SK-N-SH (cell line): ENCODE measurements at regions not wholly inside any gene's neighbourhood (a gene's known extent, or its start where the extent isn't known, plus 50 kb on each side); places are given as distances from the start of the nearest gene placed in this dataset.

Experiments used
- CTCF ChIA-PET: fragments of 300-600, 350-600 bp; formaldehyde crosslinking; extraction: SDS; loops from one replicate; lab custom pipeline; 2021; lab: Yijun Ruan, JAX
- POLR2A ChIA-PET: fragments of 350-600 bp; sonication (Branson Sonifier 250); formaldehyde crosslinking; extraction: SDS; loops from one replicate; lab custom pipeline; 2020; ENCODE audit warnings: antibody characterized with exemption, inconsistent platforms; lab: Yijun Ruan, JAX
- DNase-seq: peaks from one replicate; pipeline ENCODE4 v3.0.0; 2012
- H2AFZ ChIP-seq: fragments of 200-600 bp; sonication (generic); 2 replicates; pipeline ENCODE4 v1.8.1; 2016; ENCODE audit warnings: antibody characterized with exemption, mild to moderate bottlenecking, low read depth
- H3F3A ChIP-seq: fragments of 200-600 bp; sonication (generic); replicated peaks from 2 replicates; pipeline ENCODE3; 2016; ENCODE audit warnings: antibody characterized with exemption, mild to moderate bottlenecking; ENCODE audit not compliant: insufficient read depth
- H3K27ac ChIP-seq, 2 experiments: fragments of 200-500 bp in 1 of 2; fragments of 200-600 bp in 1 of 2; sonication (Bioruptor generic) in 1 of 2; sonication (generic), shearing (Covaris generic) in 1 of 2; 2 replicates each; pipeline versions ENCODE4 v1.5.1 to v1.6.1; 2014 to 2016; ENCODE audit warnings: low read depth in 2 of 2, inconsistent platforms in 1 of 2, low read length in 1 of 2, mild to moderate bottlenecking in 1 of 2, mixed read lengths in 1 of 2
- H3K27me3 ChIP-seq: fragments of 200-600 bp; sonication (generic), shearing (Covaris generic); 2 replicates; pipeline ENCODE4 v1.6.1; 2016; ENCODE audit warnings: mixed run types; ENCODE audit not compliant: insufficient read depth
- H3K36me3 ChIP-seq, 2 experiments: fragments of 200-500 bp in 1 of 2; fragments of 200-600 bp in 1 of 2; sonication (Bioruptor generic) in 1 of 2; sonication (generic) in 1 of 2; replicated peaks in 1 of 2; 2 replicates each; pipeline versions ENCODE3 to v1.5.1; 2014 to 2016; ENCODE audit warnings: low read length in 1 of 2, mild to moderate bottlenecking in 1 of 2; ENCODE audit not compliant: insufficient read depth in 2 of 2, control insufficient read depth in 1 of 2
- H3K4me1 ChIP-seq, 2 experiments: fragments of 200-500 bp in 1 of 2; fragments of 200-600 bp in 1 of 2; sonication (Bioruptor generic) in 1 of 2; sonication (generic), shearing (Covaris generic) in 1 of 2; 2 replicates each; pipeline versions ENCODE4 v1.5.1 to v1.6.1; 2014 to 2016; ENCODE audit warnings: low read depth in 1 of 2, low read length in 1 of 2, mixed run types in 1 of 2; ENCODE audit not compliant: insufficient read depth in 2 of 2, control insufficient read depth in 1 of 2
- H3K4me2 ChIP-seq: fragments of 200-600 bp; sonication (generic), shearing (Covaris generic); 2 replicates; pipeline ENCODE4 v1.6.1; 2017; ENCODE audit warnings: mixed run types
- H3K4me3 ChIP-seq, 2 experiments: fragments of 200-500 bp in 1 of 2; fragments of 200-600 bp in 1 of 2; sonication (Bioruptor generic) in 1 of 2; sonication (generic), shearing (Covaris generic) in 1 of 2; 2 replicates each; pipeline versions ENCODE4 v1.5.1 to v1.8.1; 2014 to 2016; ENCODE audit warnings: low read depth in 2 of 2, inconsistent platforms in 1 of 2, low read length in 1 of 2, mild to moderate bottlenecking in 1 of 2, mixed read lengths in 1 of 2, moderate library complexity in 1 of 2
- H3K79me2 ChIP-seq: fragments of 200-600 bp; sonication (generic); 2 replicates; pipeline ENCODE4 v1.8.1; 2017; ENCODE audit warnings: mild to moderate bottlenecking; ENCODE audit not compliant: insufficient read depth
- H3K9ac ChIP-seq: fragments of 200-600 bp; sonication (generic); 2 replicates; pipeline ENCODE4 v1.6.1; 2017; ENCODE audit warnings: mixed run types
- H3K9me2 ChIP-seq: fragments of 200-600 bp; sonication (generic); 2 replicates; pipeline ENCODE4 v1.6.1; 2017; ENCODE audit warnings: mixed run types
- H3K9me3 ChIP-seq: fragments of 200-600 bp; sonication (generic); 2 replicates; pipeline ENCODE4 v1.6.1; 2017; ENCODE audit warnings: mixed run types, mild to moderate bottlenecking, moderate library complexity
- H4K20me1 ChIP-seq: fragments of 200-600 bp; sonication (generic); 2 replicates; pipeline ENCODE4 v1.6.1; 2017; ENCODE audit warnings: mild to moderate bottlenecking, mixed run types; ENCODE audit not compliant: insufficient read depth
- CHD2 ChIP-seq: fragments of 150-350 bp; IDR thresholded peaks from 2 replicates; pipeline ENCODE4 v1.6.1; 2018; ENCODE audit warnings: low read length; ENCODE audit not compliant: partially characterized antibody
- CTCF ChIP-seq: fragments of 200-600 bp; sonication (generic); IDR thresholded peaks from 2 replicates; pipeline ENCODE4 v1.6.1; 2017; ENCODE audit warnings: antibody characterized with exemption, mild to moderate bottlenecking, moderate library complexity
- EZH2phosphoT487 ChIP-seq: fragments of 200-600 bp; sonication (generic); IDR thresholded peaks from 2 replicates; pipeline ENCODE4 v1.6.1; 2017; ENCODE audit warnings: low read depth, mixed run types, mild to moderate bottlenecking, antibody characterized with exemption, moderate library complexity, borderline replicate concordance
- FOSL2 ChIP-seq: IDR thresholded peaks from 2 replicates; pipeline ENCODE4 v1.4.0; 2012; ENCODE audit warnings: low read depth, mild to moderate bottlenecking, moderate library complexity, borderline replicate concordance
- FOXJ3 ChIP-seq: sonication (generic); formaldehyde crosslinking; IDR thresholded peaks from 2 replicates; pipeline ENCODE4 v1.5.1; 2020; ENCODE audit warnings: mild to moderate bottlenecking, missing genetic modification reagents
- GABPA ChIP-seq: IDR thresholded peaks from 2 replicates; pipeline ENCODE4 v1.4.0; 2012; ENCODE audit warnings: low read depth, mild to moderate bottlenecking
- GATA2 ChIP-seq: sonication (generic); formaldehyde crosslinking; IDR thresholded peaks from 2 replicates; pipeline ENCODE4 v1.5.0; 2020; ENCODE audit warnings: mild to moderate bottlenecking, missing genetic modification reagents
- MAX ChIP-seq: IDR thresholded peaks from 2 replicates; pipeline ENCODE4 v1.4.0; 2012; ENCODE audit warnings: low read depth
- MXI1 ChIP-seq: IDR thresholded peaks from 2 replicates; pipeline ENCODE4 v1.6.1; 2012; ENCODE audit warnings: mild to moderate bottlenecking, low read depth, low read length, improper control_type of control experiment
- NFIC ChIP-seq: IDR thresholded peaks from 2 replicates; pipeline ENCODE4 v1.4.0; 2012; ENCODE audit warnings: borderline replicate concordance
- POLR2AphosphoS5 ChIP-seq: IDR thresholded peaks from 2 replicates; pipeline ENCODE4 v1.6.1; 2012; ENCODE audit warnings: low read depth, low read length
- REST ChIP-seq: IDR thresholded peaks from 2 replicates; pipeline ENCODE4 v1.6.1; 2012; ENCODE audit warnings: mild to moderate bottlenecking, low read depth, low read length, moderate library complexity
- SMC3 ChIP-seq: IDR thresholded peaks from 2 replicates; pipeline ENCODE4 v1.6.1; 2012; ENCODE audit warnings: low read depth, low read length, improper control_type of control experiment
- TAF1 ChIP-seq: IDR thresholded peaks from 2 replicates; pipeline ENCODE4 v1.6.1; 2012; ENCODE audit warnings: low read depth, mild to moderate bottlenecking, low read length, moderate library complexity, borderline replicate concordance
- TCF12 ChIP-seq: IDR thresholded peaks from 2 replicates; pipeline ENCODE4 v1.4.0; 2012
- TEAD4 ChIP-seq: IDR thresholded peaks from 2 replicates; pipeline ENCODE4 v1.4.0; 2012; ENCODE audit warnings: mild to moderate bottlenecking, borderline replicate concordance; ENCODE audit not compliant: insufficient read depth
- USF2 ChIP-seq: fragments of 150-350 bp; IDR thresholded peaks from 2 replicates; pipeline ENCODE4 v1.6.1; 2017; ENCODE audit warnings: antibody characterized with exemption, low read length, low read depth, borderline replicate concordance
- WGBS: methylation state at CpG from one replicate; pipeline ENCODE4 v1.1.6; 2017; ENCODE audit warnings: low lambda C conversion rate; 5-methylcytosine and 5-hydroxymethylcytosine counted together

GRCh38 chr3:154549391-154549790, 119.4 kb upstream of the GPR149 start:
- Histone ChIP-seq H3K36me3 (no peaks in the 10 kb centered on the region), H3K27ac (no peak overlapping the region), H2AFZ (no peak overlapping the region), H3K4me2 (no peak overlapping the region), H3K4me1 (no peaks in the 10 kb centered on the region), H3F3A (no peaks in the 10 kb centered on the region), H3K9me2 (no peaks in the 10 kb centered on the region), H3K4me3 (no peak overlapping the region), H3K9ac (no peak overlapping the region), H4K20me1 (no peaks in the 10 kb centered on the region), H3K79me2 (no peaks in the 10 kb centered on the region), H3K9me3 (no peaks in the 10 kb centered on the region), H3K27me3 (no peaks in the 10 kb centered on the region)
- ChIA-PET POLR2A (no interaction called here), CTCF (no interaction called here)
- TF ChIP-seq GABPA: no peak
- TF ChIP-seq FOSL2: no peak
- no peak for TF ChIP-seq SMC3
- no peak for TF ChIP-seq MAX
- TF ChIP-seq TCF12: no peak
- TF ChIP-seq EZH2phosphoT487: no peak
- no peak for TF ChIP-seq FOXJ3 (CRISPR knock-in tag)
- no peak for TF ChIP-seq REST
- WGBS: 6% methylated on average over 3 of the region's 3 CpGs
- no peak for DNase-seq

- H3K27me3 ChIP-seq: no peaks in the 10 kb centered on the region
- CTCF ChIA-PET: no interaction called here
- no peak overlapping the region for H3K9ac ChIP-seq
- 48% methylated on average over 1 of the region's 1 CpG for WGBS
- H3K36me3 ChIP-seq: no peaks in the 10 kb centered on the region
- TF ChIP-seq MAX: no peak
- no peak for TF ChIP-seq CHD2
- TF ChIP-seq NFIC: no peak
- TF ChIP-seq POLR2AphosphoS5: no peak
- no peak for TF ChIP-seq GABPA
- no peak for TF ChIP-seq TAF1
- TF ChIP-seq GATA2 (CRISPR knock-in tag): no peak
- TF ChIP-seq MXI1: no peak
- TF ChIP-seq USF2: no peak
- TF ChIP-seq TCF12: no peak
- TF ChIP-seq EZH2phosphoT487: no peak
- no peak for TF ChIP-seq TEAD4
- no peak for TF ChIP-seq REST
- no peak for TF ChIP-seq CTCF
- H3K79me2 ChIP-seq: no peaks in the 10 kb centered on the region
- no peak overlapping the region for H2AFZ ChIP-seq
- no peak overlapping the region for H3K4me2 ChIP-seq
- no peaks in the 10 kb centered on the region for H3K9me2 ChIP-seq
- H3K9me3 ChIP-seq: no peaks in the 10 kb centered on the region
- no peaks in the 10 kb centered on the region for H4K20me1 ChIP-seq
- DNase-seq: no peak
- no peaks in the 10 kb centered on the region for H3F3A ChIP-seq
- no peak overlapping the region for H3K27ac ChIP-seq
- no peak overlapping the region for H3K4me3 ChIP-seq
- H3K4me1 ChIP-seq: no peaks in the 10 kb centered on the region
- POLR2A ChIA-PET: no interaction called here
Measured at GRCh38 chr3:154548341-154548740, 118.4 kb upstream of the GPR149 start.
